IPS-18a (cell line): ENCODE measurements at regions not wholly inside any gene's neighbourhood (a gene's known extent, or its start where the extent isn't known, plus 50 kb on each side); places are given as distances from the start of the nearest gene placed in this dataset.

Experiments
- H3K27ac ChIP-seq: one replicate; pipeline ENCODE4 v1.5.1; 2013; ENCODE audit warnings: low read length
- H3K27me3 ChIP-seq: one replicate; pipeline ENCODE4 v1.6.1; 2013; ENCODE audit warnings: mild to moderate bottlenecking, low read length; ENCODE audit not compliant: control insufficient read depth, insufficient read depth
- H3K36me3 ChIP-seq: one replicate; pipeline ENCODE4 v1.6.1; 2013; ENCODE audit warnings: low read depth, low read length; ENCODE audit not compliant: control insufficient read depth
- H3K4me1 ChIP-seq: one replicate; pipeline ENCODE4 v1.6.1; 2013; ENCODE audit warnings: low read depth, low read length; ENCODE audit not compliant: control insufficient read depth
- H3K4me3 ChIP-seq: one replicate; pipeline ENCODE4 v1.5.1; 2013; ENCODE audit warnings: low read length
- H3K9ac ChIP-seq: one replicate; pipeline ENCODE4 v1.6.1; 2013; ENCODE audit warnings: mild to moderate bottlenecking, low read length, moderate library complexity
- H3K9me3 ChIP-seq: one replicate; pipeline ENCODE4 v1.6.1; 2013; ENCODE audit warnings: low read depth, low read length; ENCODE audit not compliant: control insufficient read depth

GRCh38 chr12:90064852-90065801, 356.5 kb upstream of the ATP2B1 start:
- no peak overlapping the region for H3K4me3 ChIP-seq
- no peaks in the 10 kb centered on the region for H3K4me1 ChIP-seq
- no peaks in the 10 kb centered on the region for H3K9me3 ChIP-seq
- no peak overlapping the region for H3K27ac ChIP-seq
- no peaks in the 10 kb centered on the region for H3K27me3 ChIP-seq
- H3K9ac ChIP-seq: no peak overlapping the region
- no peaks in the 10 kb centered on the region for H3K36me3 ChIP-seq

- no peaks in the 10 kb centered on the region for H3K9me3 ChIP-seq
- no peak overlapping the region for H3K9ac ChIP-seq
- no peak overlapping the region for H3K4me3 ChIP-seq
- H3K27ac ChIP-seq: no peak overlapping the region
- no peaks in the 10 kb centered on the region for H3K27me3 ChIP-seq
- no peaks in the 10 kb centered on the region for H3K36me3 ChIP-seq
- H3K4me1 ChIP-seq: no peaks in the 10 kb centered on the region
These were observed 354.2 kb upstream of the ATP2B1 start for GRCh38 chr12:90062799-90063198.

GRCh38 chr12:90061809-90062208, 353.2 kb upstream of the ATP2B1 start:
- no peak overlapping the region for H3K9ac ChIP-seq
- no peak overlapping the region for H3K4me3 ChIP-seq
- H3K27me3 ChIP-seq: no peaks in the 10 kb centered on the region
- H3K4me1 ChIP-seq: no peaks in the 10 kb centered on the region
- no peak overlapping the region for H3K27ac ChIP-seq
- H3K9me3 ChIP-seq: no peaks in the 10 kb centered on the region
- no peaks in the 10 kb centered on the region for H3K36me3 ChIP-seq

- H3K9me3 ChIP-seq: no peaks in the 10 kb centered on the region
- H3K4me1 ChIP-seq: no peaks in the 10 kb centered on the region
- no peak overlapping the region for H3K9ac ChIP-seq
- H3K27ac ChIP-seq: no peak overlapping the region
- no peaks in the 10 kb centered on the region for H3K27me3 ChIP-seq
- no peaks in the 10 kb centered on the region for H3K36me3 ChIP-seq
- H3K4me3 ChIP-seq: no peak overlapping the region
These were observed 351.4 kb upstream of the ATP2B1 start for GRCh38 chr12:90060031-90060430.

GRCh38 chr12:90058704-90059103, 350.1 kb upstream of the ATP2B1 start:
- no peaks in the 10 kb centered on the region for H3K27me3 ChIP-seq
- no peaks in the 10 kb centered on the region for H3K36me3 ChIP-seq
- no peaks in the 10 kb centered on the region for H3K4me1 ChIP-seq
- H3K9ac ChIP-seq: no peak overlapping the region
- no peak overlapping the region for H3K27ac ChIP-seq
- no peak overlapping the region for H3K4me3 ChIP-seq
- no peaks in the 10 kb centered on the region for H3K9me3 ChIP-seq

- H3K9ac ChIP-seq: no peak overlapping the region
- no peak overlapping the region for H3K4me3 ChIP-seq
- H3K27ac ChIP-seq: no peak overlapping the region
- H3K9me3 ChIP-seq: no peaks in the 10 kb centered on the region
- no peaks in the 10 kb centered on the region for H3K36me3 ChIP-seq
- H3K27me3 ChIP-seq: no peaks in the 10 kb centered on the region
- no peaks in the 10 kb centered on the region for H3K4me1 ChIP-seq
These were observed 346.4 kb upstream of the ATP2B1 start for GRCh38 chr12:90055071-90055470.

- Histone ChIP-seq H3K4me1 (no peaks in the 10 kb centered on the region), H3K36me3 (no peaks in the 10 kb centered on the region), H3K9me3 (no peaks in the 10 kb centered on the region), H3K4me3 (no peak overlapping the region), H3K27me3 (no peaks in the 10 kb centered on the region), H3K27ac (no peak overlapping the region), H3K9ac (no peak overlapping the region)
These were observed 340.3 kb upstream of the ATP2B1 start for GRCh38 chr12:90048918-90049317.

GRCh38 chr12:90045559-90045958, 336.9 kb upstream of the ATP2B1 start:
- H3K9me3 ChIP-seq: no peaks in the 10 kb centered on the region
- H3K4me3 ChIP-seq: no peak overlapping the region
- H3K27me3 ChIP-seq: no peaks in the 10 kb centered on the region
- H3K9ac ChIP-seq: no peak overlapping the region
- H3K36me3 ChIP-seq: no peaks in the 10 kb centered on the region
- no peak overlapping the region for H3K27ac ChIP-seq
- no peaks in the 10 kb centered on the region for H3K4me1 ChIP-seq

GRCh38 chr12:90044069-90044468, 335.4 kb upstream of the ATP2B1 start:
- H3K36me3 ChIP-seq: no peaks in the 10 kb centered on the region
- H3K4me3 ChIP-seq: no peak overlapping the region

GRCh38 chr12:90042920-90043641, 334.4 kb upstream of the ATP2B1 start:
- H3K9ac ChIP-seq: no peak overlapping the region
- H3K4me1 ChIP-seq: no peaks in the 10 kb centered on the region
- no peak overlapping the region for H3K27ac ChIP-seq

More at GRCh38 chr12:90044069-90044468, 335.4 kb upstream of the ATP2B1 start:
- no peaks in the 10 kb centered on the region for H3K9me3 ChIP-seq
- no peaks in the 10 kb centered on the region for H3K4me1 ChIP-seq
- no peaks in the 10 kb centered on the region for H3K27me3 ChIP-seq
- H3K27ac ChIP-seq: no peak overlapping the region
- no peak overlapping the region for H3K9ac ChIP-seq

GRCh38 chr12:90038289-90038688, 329.7 kb upstream of the ATP2B1 start:
- Histone ChIP-seq H3K4me1 (no peaks in the 10 kb centered on the region), H3K9me3 (no peaks in the 10 kb centered on the region), H3K36me3 (no peaks in the 10 kb centered on the region), H3K4me3 (no peak overlapping the region), H3K27ac (no peak overlapping the region), H3K9ac (no peak overlapping the region), H3K27me3 (no peaks in the 10 kb centered on the region)

More at GRCh38 chr12:90042920-90043641, 334.4 kb upstream of the ATP2B1 start:
- Histone ChIP-seq H3K27me3 (no peaks in the 10 kb centered on the region), H3K9me3 (no peaks in the 10 kb centered on the region), H3K4me3 (no peak overlapping the region), H3K36me3 (no peaks in the 10 kb centered on the region)
